Posterior cingulate gyrus (tissue), 11 donors: ENCODE measurements at regions not wholly inside any gene's neighbourhood (a gene's known extent, or its start where the extent isn't known, plus 50 kb on each side); places are given as distances from the start of the nearest gene placed in this dataset.
A peak's percentile ranks its signal among the peaks of the same experiment; 100 is the strongest.
"Not testable (repeated sequence)": the region's sequence is repeated elsewhere in the genome, so short reads cannot be mapped to it uniquely, and the experiment has no call there.

Source experiments
- DNase-seq, 10 donors: peaks; one replicate each; pipeline versions ENCODE4 v3.0.0 to v3.0.0-alpha.2; 2020 to 2021; ENCODE audit warnings: mixed read lengths in 3 of 10
- intact Hi-C: fragments of 100-400 bp; cut with DNase I; formaldehyde crosslinking; loops from one replicate; pipeline ENCODE4 v1.15.1; 2023

- intact Hi-C loops = no loop called here
- no peak for DNase-seq
Measured at GRCh38 chr3:73176941-73177340, 115.5 kb downstream of the EBLN2 start.

DNA sequence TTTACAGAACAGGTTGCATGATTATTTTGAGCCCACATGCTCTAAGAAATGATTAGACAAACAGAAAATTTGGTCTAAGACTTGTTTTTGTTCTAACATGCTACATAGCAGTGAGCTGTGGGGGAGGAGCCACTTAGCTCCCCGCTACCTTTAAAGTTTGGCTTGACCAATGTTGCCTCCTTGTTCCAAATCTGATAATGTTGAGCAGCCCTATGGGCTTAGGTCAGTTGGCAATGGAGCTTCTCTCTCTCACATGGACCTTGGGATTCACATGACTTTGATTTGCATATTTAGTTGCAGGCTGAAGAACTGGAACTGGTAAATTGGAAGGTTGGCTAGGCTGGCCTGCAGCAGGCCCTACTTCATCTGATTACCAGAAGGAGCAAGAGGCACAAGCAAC lies 116.4 kb downstream of the EBLN2 start:
- no peak for DNase-seq
- intact Hi-C loops = no loop called here

DNA sequence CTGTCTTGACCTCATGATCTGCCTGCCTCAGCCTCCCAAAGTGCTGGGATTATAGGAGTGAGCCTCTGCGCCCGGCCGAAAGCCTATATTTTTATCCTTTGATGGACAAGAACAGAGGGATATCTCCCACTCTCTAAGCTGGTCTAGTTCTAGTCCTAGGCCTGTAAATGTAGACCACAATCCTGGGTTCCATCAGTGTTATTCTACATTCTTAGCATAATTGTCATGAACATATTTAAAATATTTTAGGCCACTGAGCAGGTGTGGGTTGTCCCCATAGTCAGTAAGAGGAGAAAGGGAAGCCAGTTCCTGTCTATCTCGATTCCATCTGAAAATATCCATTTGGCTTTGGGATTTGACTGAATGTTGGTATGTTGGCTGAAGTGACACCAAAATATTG lies 118.1 kb downstream of the EBLN2 start:
- no peak for DNase-seq
- intact Hi-C loops = no loop called here

DNA sequence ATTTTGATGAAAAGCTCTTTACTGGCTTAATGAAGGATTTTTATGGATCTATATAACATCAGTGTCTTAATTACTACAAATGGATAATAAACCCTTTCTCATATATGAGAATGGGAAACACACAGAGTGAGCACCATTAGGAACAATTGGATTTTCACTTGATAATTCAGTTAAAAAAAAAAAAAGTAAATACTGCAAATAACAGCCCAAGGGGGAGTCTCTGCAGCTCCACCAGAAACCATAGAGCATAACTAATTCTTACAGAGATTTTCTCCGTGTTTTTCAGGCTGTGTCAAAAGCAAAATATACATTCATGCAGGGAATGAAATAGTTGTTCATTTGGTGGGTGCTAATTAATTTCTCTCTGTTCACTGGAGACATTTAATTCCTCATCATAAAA lies 125.3 kb downstream of the EBLN2 start:
- intact Hi-C loops = no loop called here
- no peak for DNase-seq

DNA sequence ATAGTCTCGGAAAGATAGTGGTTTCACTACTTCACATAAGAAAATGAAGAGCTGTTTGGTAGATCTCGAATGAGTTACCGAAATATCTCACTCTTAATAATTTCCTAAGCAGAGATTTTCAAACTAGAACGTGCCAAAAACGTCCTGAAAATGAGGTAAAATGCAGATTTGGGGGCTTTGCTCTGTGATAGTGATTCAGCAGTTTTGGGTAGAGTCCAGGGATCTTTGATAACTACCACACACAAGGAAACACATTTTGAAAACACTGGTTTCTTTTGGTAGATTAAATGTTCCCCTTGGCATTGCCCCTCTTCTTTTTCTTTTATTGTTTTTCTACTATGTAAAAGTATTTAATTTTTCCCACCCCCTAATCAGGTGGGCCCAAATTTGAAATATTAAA lies 125.9 kb downstream of the EBLN2 start:
- intact Hi-C loops = no loop called here
- DNase-seq = no peak

- no peak for DNase-seq
Measured at GRCh38 chr3:73188707-73189106, 127.2 kb downstream of the EBLN2 start.

GRCh38 chr3:73192036-73192738 lies 130.7 kb downstream of the EBLN2 start:
- intact Hi-C loops = no loop called here
- DNase-seq = no peak

More at GRCh38 chr3:73188707-73189106, 127.2 kb downstream of the EBLN2 start:
- intact Hi-C loops = no loop called here

GRCh38 chr3:73193943-73194342 lies 132.5 kb downstream of the EBLN2 start:
- DNase-seq, intact Hi-C loops: not testable (repeated sequence)

- DNase-seq = no peak
- intact Hi-C loops = no loop called here
Measured at GRCh38 chr3:73197187-73197586, 135.7 kb downstream of the EBLN2 start.

DNA sequence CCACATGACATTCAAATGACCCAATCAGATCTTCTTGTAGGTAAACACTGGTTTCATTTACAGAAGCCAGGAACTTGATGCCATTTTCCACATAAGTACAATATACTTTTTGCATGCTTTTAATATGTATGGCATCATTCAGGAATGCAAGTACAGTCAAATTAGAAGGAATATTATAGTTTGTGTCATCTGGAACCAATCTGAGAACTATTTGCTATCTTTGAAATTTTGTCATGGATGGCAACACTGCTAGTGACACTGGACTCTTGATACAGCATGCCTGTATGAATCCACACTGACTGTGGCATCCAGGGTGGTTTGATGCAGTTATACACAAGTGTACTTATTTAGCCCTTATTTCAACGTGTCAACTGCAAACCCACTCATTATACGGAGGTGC lies 141.6 kb downstream of the EBLN2 start:
- no peak for DNase-seq
- intact Hi-C loops = no loop called here

DNA sequence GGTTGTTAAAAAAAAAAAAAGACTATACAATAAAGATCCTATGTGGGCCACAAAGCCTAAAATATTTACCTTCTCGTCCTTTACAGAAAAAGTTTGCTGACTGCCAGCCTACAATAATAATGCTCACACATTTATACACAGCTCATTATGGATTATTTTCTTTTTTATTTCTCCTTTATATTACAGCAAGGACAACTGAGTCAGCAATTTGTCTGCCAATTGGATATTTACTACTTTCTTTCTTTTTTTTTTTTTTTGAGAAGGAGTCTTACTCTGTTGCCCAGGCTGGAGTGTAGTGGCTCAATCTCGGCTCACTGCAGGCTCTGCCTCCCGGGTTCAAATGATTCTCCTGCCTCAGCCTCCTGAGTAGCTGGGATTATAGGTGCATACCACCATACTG lies 142.2 kb downstream of the EBLN2 start:
- no peak for DNase-seq
- intact Hi-C loops = no loop called here

DNA sequence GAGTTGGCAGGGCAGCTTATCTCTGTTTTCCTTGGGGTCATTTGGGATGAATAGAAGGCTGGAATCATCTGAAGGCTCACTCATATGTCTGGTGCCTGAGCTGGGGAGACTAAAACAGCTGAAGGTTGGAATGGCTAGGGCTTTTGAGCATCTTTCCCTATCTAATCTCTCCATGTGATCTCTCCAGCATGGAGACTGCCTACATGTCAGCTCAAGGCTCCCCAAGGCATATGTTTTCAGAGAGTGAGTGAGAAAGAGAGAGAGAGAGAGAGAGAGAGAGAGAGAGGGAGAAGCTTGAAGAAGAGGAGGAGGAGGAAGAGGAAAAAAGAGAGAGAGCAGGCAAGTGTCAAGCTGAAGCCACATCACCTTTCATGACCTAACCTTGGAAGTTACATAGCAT lies 143.4 kb downstream of the EBLN2 start:
- no peak for DNase-seq
- intact Hi-C loops = no loop called here

- no peak for DNase-seq
- intact Hi-C loops = no loop called here
Measured at GRCh38 chr3:73206030-73206429, 144.6 kb downstream of the EBLN2 start.

DNA sequence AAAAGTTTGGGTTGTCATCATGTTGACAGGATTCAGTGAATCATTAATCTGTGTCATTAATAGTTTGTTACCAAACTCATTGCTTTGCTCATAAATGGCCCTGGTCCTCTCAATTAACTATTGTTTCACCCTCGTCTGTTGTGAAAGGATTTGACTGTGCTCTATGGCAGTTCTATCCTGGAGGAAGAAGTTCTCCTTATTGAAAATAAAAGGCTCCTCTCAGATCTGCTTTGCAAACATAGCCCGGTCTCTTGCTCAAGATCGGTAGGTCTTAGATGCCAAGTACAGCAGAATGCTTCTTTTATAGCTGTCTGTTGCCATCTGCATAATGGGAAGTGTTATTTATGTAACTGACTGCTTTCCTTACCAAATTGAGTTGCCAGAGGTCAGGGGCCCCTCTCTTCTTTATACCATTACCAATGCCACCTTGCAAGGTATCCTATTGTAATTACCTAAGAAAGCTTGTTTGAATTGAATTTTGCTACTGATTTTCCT lies 146.5 kb downstream of the EBLN2 start:
- intact Hi-C loops = no loop called here
- DNase-seq = no peak

- peak in 1 of 10 donors; percentile 47 for DNase-seq
- intact Hi-C loops = no loop called here
Measured at GRCh38 chr3:73210759-73211158, 149.3 kb downstream of the EBLN2 start.

DNA sequence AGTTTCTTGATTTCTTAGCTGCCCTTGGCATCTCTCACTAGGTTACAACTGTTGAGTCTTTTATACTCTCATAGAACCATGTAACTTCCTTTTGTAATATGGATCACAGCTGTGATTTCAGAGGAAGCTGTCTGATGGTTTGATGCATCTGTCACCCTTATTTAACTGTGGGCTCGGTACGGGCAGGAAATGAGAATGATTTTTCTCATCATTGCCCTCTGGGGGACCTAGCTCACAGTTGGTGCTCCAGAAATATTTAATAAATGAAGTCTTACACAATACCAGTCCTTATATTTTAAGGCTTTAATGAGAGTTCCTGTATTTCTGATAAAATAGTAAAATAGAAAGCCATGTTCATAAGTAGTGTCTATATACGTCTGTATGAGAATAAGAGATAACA lies 151.2 kb downstream of the EBLN2 start:
- intact Hi-C loops = no loop called here
- no peak for DNase-seq

DNA sequence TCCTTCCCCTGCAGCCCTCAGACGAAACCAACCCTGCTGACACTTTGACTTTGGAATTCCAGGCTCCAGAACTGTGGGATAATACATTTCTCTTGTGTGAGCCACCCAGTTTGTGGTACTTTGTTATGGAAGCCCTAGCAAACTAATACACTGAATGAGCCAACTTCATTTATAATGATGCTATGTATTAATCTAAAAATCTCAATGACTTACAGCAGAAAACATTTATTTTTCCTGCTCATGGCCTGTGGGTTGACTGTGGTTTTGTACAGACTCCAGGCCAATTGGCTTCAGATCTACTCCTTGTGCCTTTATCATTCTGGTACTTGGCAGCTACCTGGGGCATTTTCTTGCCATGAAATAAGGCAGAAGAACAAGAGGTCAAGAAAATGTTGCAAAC lies 152.4 kb downstream of the EBLN2 start:
- intact Hi-C loops = no loop called here
- no peak for DNase-seq

GRCh38 chr3:73214846-73215245 lies 153.4 kb downstream of the EBLN2 start:
- intact Hi-C loops = no loop called here
- DNase-seq = no peak

DNA sequence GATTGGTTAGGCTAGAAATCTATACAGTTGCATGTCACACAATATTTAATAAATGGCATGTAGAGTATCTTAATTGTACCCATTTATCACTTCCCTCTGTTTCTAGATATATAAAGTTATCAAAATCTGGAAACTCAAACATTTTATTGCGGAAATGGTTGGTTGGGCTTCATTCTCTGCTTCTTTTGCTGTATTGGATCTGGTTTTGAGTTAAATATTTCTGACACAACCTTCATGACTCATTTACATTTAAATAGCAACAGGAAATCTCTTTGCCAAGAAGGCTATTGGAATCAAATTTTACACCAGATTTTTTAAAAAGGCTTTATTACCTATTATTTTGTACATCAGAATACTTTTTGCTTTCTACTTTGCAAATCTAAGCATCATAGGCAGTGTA lies 153.8 kb downstream of the EBLN2 start:
- no peak for DNase-seq
- intact Hi-C loops = no loop called here

GRCh38 chr3:73215901-73216300 lies 154.4 kb downstream of the EBLN2 start:
- DNase-seq = no peak
- intact Hi-C loops = no loop called here

DNA sequence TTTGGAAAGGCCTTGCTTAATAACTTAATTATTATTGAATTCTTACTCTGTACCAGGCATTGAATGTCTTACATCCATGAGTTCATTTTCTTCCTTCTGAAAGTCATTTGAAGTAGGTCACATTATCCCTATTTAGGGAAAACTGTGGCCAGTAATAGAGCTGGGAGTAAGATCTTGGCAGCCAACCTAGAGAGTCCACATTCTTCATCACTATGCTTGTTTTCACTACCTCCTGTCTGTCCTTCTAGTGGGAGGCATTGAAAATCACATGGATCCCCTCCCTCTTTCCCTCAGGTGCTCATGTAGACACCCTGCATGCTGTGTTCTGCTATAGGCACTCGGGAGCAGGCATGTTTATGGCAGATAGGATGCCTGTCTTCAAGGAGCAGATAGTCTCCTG lies 154.9 kb downstream of the EBLN2 start:
- no peak for DNase-seq
- intact Hi-C loops = no loop called here

DNA sequence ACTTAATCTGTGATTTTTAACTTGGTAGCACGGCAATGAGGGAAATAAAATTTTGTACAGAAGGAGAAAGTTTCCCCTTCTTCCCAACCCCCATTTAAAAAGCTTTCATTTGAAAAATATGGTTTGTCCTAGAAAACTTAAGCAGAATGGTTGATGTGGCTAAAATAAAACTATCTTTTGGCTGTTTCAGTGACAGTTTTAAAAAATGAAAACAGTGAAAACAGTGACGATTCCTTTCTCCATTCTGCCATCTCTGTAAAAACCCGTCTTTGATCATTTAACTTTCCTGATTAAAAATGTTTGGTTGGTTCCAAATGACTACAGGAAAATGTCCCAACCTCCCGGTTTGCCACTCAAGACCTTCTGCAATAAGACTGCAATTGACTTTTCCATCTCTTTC lies 160.7 kb downstream of the EBLN2 start:
- no peak for DNase-seq
- intact Hi-C loops = no loop called here
